Vagina (tissue), 2 donors: ENCODE measurements at regions not wholly inside any gene's neighbourhood (a gene's known extent, or its start where the extent isn't known, plus 50 kb on each side); places are given as distances from the start of the nearest gene placed in this dataset.
"Not testable (repeated sequence)": the region's sequence is repeated elsewhere in the genome, so short reads cannot be mapped to it uniquely, and the experiment has no call there.

Experiments used
- DNase-seq, 2 donors: peaks; one replicate each; pipeline ENCODE4 v3.0.0-alpha.2; 2017; ENCODE audit errors: extremely low spot score in 2 of 2
- H3K27ac ChIP-seq: fragments of 200-600 bp; sonication (generic); one replicate; pipeline ENCODE4 v1.5.1; 2019
- H3K27me3 ChIP-seq: fragments of 200-600 bp; sonication (generic); one replicate; pipeline ENCODE4 v1.5.1; 2019
- H3K36me3 ChIP-seq, 2 donors: fragments of 200-600 bp; sonication (generic); one replicate each; pipeline ENCODE4 v1.5.1; 2017 to 2019
- H3K4me1 ChIP-seq: fragments of 200-600 bp; sonication (generic); one replicate; pipeline ENCODE4 v1.5.1; 2019
- H3K4me3 ChIP-seq, 2 donors: fragments of 200-600 bp; sonication (generic); 1 replicate in 1 of 2; 2 replicates in 1 of 2; pipeline ENCODE4 v1.5.1; 2016 to 2019
- H3K9me3 ChIP-seq: fragments of 200-600 bp; sonication (generic); one replicate; pipeline ENCODE4 v1.5.1; 2019
- POLR2A ChIP-seq, 2 donors: fragments of 450-650 bp; IDR thresholded peaks; one replicate each; pipeline ENCODE4 v1.6.1; 2017; ENCODE audit warnings: antibody characterized with exemption in 2 of 2, mild to moderate bottlenecking in 2 of 2, moderate library complexity in 2 of 2
- POLR2AphosphoS5 ChIP-seq, 2 donors: sonication (generic); formaldehyde crosslinking; IDR thresholded peaks; one replicate each; pipeline ENCODE4 v1.9.0; 2017; ENCODE audit warnings: antibody characterized with exemption in 2 of 2, mild to moderate bottlenecking in 2 of 2, low read depth in 1 of 2; ENCODE audit not compliant: insufficient read depth in 1 of 2
- intact Hi-C: fragments of 100-400 bp; cut with DNase I; formaldehyde crosslinking; loops from one replicate; pipeline ENCODE4 v1.15.1; 2023
- TF ChIP-seq, protein P1 (sequence below), 3 experiments: fragments of 450-650 bp in 2 of 3; fragments of 200-600 bp in 1 of 3; sonication (generic) in 1 of 3; IDR thresholded peaks; one replicate each; pipeline ENCODE4 v1.5.1; 2017 to 2019; ENCODE audit warnings: antibody characterized with exemption in 3 of 3, mild to moderate bottlenecking in 2 of 3, moderate library complexity in 2 of 3

DNA sequence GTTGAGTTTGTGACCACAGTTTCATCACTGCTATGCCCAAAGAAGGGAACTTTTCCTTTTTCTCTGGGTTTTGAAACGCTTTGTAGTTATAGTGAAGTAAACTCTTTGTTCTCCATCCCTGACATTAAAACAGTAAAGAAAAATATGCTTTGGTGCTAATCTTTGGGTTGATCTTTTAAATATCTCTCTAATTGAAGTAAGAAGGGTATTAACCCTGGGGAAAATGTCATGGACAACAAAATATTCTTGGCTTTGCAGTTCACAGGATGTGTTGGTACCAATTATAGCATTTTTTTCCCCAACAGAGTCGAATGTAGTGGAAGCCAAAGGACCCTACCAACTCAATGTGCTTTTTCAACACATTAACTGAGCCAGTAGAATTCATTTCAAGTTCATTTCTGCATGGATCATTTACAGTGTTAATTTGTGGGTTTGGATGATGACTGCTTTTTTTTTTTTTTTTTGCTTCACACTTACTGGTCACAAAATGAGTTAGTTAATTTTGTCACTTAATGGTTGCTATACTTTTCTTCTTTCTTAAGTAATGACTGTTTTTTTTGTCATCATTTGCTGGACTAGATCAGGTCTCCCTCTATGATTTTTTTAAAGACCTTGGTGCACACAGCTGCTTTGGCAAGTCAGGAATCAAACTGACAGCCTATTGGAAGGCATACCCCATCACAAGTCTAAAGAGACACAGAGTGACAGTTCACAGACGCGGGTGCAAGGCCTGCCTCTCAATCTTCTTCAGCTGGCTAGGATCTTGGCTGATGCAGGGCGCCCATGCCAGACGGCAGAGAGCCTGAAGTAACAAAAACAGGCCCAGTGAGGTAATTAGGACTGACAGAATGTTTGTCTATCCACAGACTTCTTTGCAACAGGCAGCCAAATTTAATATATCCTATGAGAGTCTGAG is 98.8 kb upstream of the MMADHC start:
- no peak overlapping the region for H3K4me3 ChIP-seq
- no peaks in the 10 kb centered on the region for H3K4me1 ChIP-seq
- TF ChIP-seq POLR2AphosphoS5 (IDR thresholded peaks at IDR 0.05; ENCODE audit: insufficient read depth in 1 of 2, low read depth in 1 of 2) (no peak), POLR2A (IDR thresholded peaks at IDR 0.05) (no peak)
- TF ChIP-seq, protein P1, sequence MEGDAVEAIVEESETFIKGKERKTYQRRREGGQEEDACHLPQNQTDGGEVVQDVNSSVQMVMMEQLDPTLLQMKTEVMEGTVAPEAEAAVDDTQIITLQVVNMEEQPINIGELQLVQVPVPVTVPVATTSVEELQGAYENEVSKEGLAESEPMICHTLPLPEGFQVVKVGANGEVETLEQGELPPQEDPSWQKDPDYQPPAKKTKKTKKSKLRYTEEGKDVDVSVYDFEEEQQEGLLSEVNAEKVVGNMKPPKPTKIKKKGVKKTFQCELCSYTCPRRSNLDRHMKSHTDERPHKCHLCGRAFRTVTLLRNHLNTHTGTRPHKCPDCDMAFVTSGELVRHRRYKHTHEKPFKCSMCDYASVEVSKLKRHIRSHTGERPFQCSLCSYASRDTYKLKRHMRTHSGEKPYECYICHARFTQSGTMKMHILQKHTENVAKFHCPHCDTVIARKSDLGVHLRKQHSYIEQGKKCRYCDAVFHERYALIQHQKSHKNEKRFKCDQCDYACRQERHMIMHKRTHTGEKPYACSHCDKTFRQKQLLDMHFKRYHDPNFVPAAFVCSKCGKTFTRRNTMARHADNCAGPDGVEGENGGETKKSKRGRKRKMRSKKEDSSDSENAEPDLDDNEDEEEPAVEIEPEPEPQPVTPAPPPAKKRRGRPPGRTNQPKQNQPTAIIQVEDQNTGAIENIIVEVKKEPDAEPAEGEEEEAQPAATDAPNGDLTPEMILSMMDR (IDR thresholded peaks at IDR 0.05), result no peak
- H3K9me3 ChIP-seq, result no peaks in the 10 kb centered on the region
- no peak overlapping the region for H3K27ac ChIP-seq
- no peaks in the 10 kb centered on the region for H3K36me3 ChIP-seq
- intact Hi-C loops, result no loop called here
- H3K27me3 ChIP-seq, result no peaks in the 10 kb centered on the region
- no peak for DNase-seq

DNA sequence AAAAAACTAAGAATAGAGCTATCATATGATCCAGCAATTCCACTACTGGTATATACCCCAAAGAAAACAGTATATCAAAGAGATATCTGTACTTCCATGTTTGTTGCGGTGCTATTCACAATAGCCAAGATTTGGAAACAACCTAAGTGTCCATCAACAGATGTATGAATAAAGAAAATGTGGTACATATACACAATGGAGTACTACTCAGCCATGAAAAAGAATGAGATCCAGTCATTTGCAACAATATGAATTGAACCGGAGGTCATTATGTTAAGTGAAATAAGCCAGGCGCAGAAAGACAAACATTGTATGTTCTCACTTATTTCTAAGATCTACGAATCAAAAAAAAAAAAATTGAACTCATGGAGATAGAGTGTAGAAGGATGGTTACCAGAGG is 97.8 kb upstream of the MMADHC start:
- H3K4me3 ChIP-seq, H3K9me3 ChIP-seq, intact Hi-C loops, H3K27me3 ChIP-seq, DNase-seq, H3K36me3 ChIP-seq, H3K27ac ChIP-seq, H3K4me1 ChIP-seq: not testable (repeated sequence)

DNA sequence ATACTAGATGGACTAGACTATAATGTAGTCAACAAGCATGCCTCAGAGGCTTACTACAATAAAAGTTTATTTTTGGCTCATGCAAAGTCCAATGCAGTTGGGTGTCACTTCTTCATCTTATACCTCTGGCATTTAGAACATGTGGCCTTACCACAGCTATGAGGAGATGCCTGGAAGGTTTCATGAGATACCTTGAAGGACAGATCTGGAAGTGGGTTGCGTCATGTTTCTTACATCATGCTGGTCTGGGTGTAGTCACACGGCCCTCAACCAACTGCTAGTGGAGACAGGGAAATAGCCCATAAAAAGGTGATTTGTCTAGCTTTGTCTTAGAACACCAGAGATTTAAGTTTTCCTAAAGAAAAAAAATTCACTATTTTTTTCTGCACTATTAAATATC is 91.7 kb upstream of the MMADHC start:
- Histone ChIP-seq H3K27me3 (no peaks in the 10 kb centered on the region), H3K36me3 (no peaks in the 10 kb centered on the region), H3K4me3 (no peak overlapping the region), H3K4me1 (no peaks in the 10 kb centered on the region), H3K27ac (no peak overlapping the region), H3K9me3 (no peaks in the 10 kb centered on the region)
- no peak for DNase-seq
- intact Hi-C loops, result no loop called here
- TF ChIP-seq POLR2A (IDR thresholded peaks at IDR 0.05) (no peak), POLR2AphosphoS5 (IDR thresholded peaks at IDR 0.05; ENCODE audit: insufficient read depth in 1 of 2, low read depth in 1 of 2) (no peak)
- TF ChIP-seq, protein P1 (IDR thresholded peaks at IDR 0.05), result no peak

DNA sequence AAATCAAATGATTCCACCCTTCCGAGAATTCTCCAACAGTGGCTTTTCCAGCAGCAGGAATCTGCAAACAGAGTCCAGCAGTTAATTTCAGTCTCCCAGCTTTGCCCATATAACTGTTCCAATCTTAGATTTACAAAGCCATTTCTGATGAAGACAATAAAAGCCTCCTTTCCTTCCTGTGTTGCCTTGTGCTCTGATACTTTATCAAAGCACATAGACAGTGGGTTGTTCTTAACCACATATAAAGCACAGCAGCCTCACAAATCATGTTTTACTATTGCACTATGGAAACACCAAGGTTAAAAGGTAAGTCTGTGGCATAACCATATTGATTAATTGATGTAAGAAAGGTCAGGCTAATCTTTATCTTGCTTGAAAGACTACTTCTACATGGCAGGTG is 89.8 kb upstream of the MMADHC start:
- TF ChIP-seq POLR2A (IDR thresholded peaks at IDR 0.05), result no peak
- TF ChIP-seq, protein P1 (IDR thresholded peaks at IDR 0.05), result no peak
- TF ChIP-seq POLR2AphosphoS5 (IDR thresholded peaks at IDR 0.05; ENCODE audit: insufficient read depth in 1 of 2, low read depth in 1 of 2), result no peak
- Histone ChIP-seq H3K4me1 (no peaks in the 10 kb centered on the region), H3K4me3 (no peak overlapping the region), H3K27me3 (no peaks in the 10 kb centered on the region), H3K27ac (no peak overlapping the region), H3K9me3 (no peaks in the 10 kb centered on the region), H3K36me3 (no peaks in the 10 kb centered on the region)
- intact Hi-C loops, result no loop called here
- DNase-seq, result no peak

DNA sequence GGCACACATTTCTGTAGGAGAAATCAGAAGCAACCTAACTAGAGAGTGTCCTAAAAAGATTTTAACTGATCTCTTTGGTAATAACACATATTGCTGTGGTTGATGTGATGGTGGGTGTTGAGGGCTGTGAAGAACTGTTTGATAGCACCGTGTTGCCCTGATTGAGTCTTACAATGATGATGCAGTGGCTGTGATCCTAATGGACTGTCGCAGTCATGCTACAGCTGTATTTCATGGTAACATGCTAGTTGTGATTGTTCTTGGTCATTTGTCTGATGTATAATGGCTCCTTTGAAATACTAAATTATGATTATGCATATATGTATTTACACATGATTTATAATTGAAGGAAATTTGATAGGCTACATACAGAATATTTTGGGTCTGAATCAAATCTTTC is 82.5 kb upstream of the MMADHC start:
- intact Hi-C loops, result no loop called here
- Histone ChIP-seq H3K27ac (no peak overlapping the region), H3K4me1 (no peaks in the 10 kb centered on the region), H3K36me3 (no peaks in the 10 kb centered on the region), H3K4me3 (no peak overlapping the region), H3K9me3 (no peaks in the 10 kb centered on the region), H3K27me3 (no peaks in the 10 kb centered on the region)
- no peak for TF ChIP-seq POLR2A (IDR thresholded peaks at IDR 0.05)
- no peak for TF ChIP-seq POLR2AphosphoS5 (IDR thresholded peaks at IDR 0.05; ENCODE audit: insufficient read depth in 1 of 2, low read depth in 1 of 2)
- no peak for DNase-seq

DNA sequence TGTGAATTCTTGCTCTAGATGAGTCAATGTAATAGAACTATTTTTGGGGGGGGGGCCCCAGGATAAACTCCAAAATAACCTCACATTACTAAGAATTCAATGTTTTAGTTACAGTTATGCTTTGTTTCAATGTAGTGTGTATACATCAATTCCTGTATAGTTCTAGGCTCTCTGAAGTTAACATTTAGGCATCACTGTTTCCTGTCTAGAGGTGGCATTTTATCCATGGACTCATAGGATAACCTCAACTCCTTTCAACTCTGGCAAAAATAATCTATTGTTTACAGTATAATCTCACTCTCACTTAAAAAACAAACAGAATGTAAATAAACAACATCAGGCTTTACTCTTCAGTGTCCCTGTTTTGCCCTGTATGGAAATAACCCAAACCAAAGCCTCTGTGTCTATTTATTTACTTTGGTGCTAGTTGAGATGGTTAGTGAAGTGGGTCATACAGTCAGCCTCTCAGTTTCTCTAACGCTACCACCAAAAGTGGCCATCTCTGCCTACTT is 79.3 kb upstream of the MMADHC start:
- intact Hi-C loops, result no loop called here
- H3K27ac ChIP-seq, result no peak overlapping the region
- H3K4me1 ChIP-seq, result no peaks in the 10 kb centered on the region
- H3K27me3 ChIP-seq, result no peaks in the 10 kb centered on the region
- no peak overlapping the region for H3K4me3 ChIP-seq
- no peaks in the 10 kb centered on the region for H3K9me3 ChIP-seq
- DNase-seq, result no peak
- H3K36me3 ChIP-seq, result no peaks in the 10 kb centered on the region
- TF ChIP-seq POLR2A (IDR thresholded peaks at IDR 0.05) (no peak), POLR2AphosphoS5 (IDR thresholded peaks at IDR 0.05; ENCODE audit: insufficient read depth in 1 of 2, low read depth in 1 of 2) (no peak)
- TF ChIP-seq, protein P1 (IDR thresholded peaks at IDR 0.05), result no peak
